ENCODE measurements at regions not wholly inside any gene's neighbourhood (a gene's known extent, or its start where the extent isn't known, plus 50 kb on each side); places are given as distances from the start of the nearest gene placed in this dataset.
"Not testable (repeated sequence)": the region's sequence is repeated elsewhere in the genome, so short reads cannot be mapped to it uniquely, and the experiment has no call there.

- no peak for DNase-seq (ENCODE audit: extremely low read depth, low read depth)
- no peak overlapping the region for H3K4me3 ChIP-seq (replicated peaks; ENCODE audit: low read depth, low read length)
- no peak for TF ChIP-seq CTCF (IDR thresholded peaks at IDR 0.05; ENCODE audit: low read depth, low read length, missing control alignments)
Observed at GRCh38 chr4:170940043-170940724, 850.4 kb upstream of the AADAT start.

DNA sequence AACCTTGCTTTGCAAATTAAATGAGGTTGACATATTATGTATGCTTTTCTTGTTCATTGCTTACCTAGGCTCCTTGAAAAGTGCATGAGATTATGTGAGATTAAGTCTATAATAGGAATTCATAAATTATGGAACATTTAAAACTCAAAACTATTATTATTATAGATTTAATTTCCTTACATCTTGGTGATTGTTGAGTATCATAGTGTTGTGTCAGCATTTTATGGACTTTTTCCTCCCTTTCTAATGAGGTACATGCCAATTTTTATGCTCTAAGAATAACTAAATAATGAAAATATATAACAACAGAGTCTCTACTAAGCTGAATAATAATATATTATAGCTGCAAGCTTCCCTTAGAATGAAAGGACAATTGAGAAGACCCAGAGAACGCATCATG is 848.8 kb upstream of the AADAT start:
- H3K4me3 ChIP-seq (replicated peaks; ENCODE audit: low read depth, low read length), result no peak overlapping the region
- no peak for DNase-seq (ENCODE audit: extremely low read depth, low read depth)
- no peak for TF ChIP-seq CTCF (IDR thresholded peaks at IDR 0.05; ENCODE audit: low read depth, low read length, missing control alignments)

- TF ChIP-seq CTCF (IDR thresholded peaks at IDR 0.05; ENCODE audit: low read depth, low read length, missing control alignments), result no peak
- no peak for DNase-seq (ENCODE audit: extremely low read depth, low read depth)
- H3K4me3 ChIP-seq (replicated peaks; ENCODE audit: low read depth, low read length), result no peak overlapping the region
Observed at GRCh38 chr4:170931321-170931720, 841.6 kb upstream of the AADAT start.

GRCh38 chr4:170888660-170889059 is 798.9 kb upstream of the AADAT start:
- TF ChIP-seq CTCF (IDR thresholded peaks at IDR 0.05; ENCODE audit: low read depth, low read length, missing control alignments), result no peak
- no peak for DNase-seq (ENCODE audit: extremely low read depth, low read depth)
- no peak overlapping the region for H3K4me3 ChIP-seq (replicated peaks; ENCODE audit: low read depth, low read length)

DNA sequence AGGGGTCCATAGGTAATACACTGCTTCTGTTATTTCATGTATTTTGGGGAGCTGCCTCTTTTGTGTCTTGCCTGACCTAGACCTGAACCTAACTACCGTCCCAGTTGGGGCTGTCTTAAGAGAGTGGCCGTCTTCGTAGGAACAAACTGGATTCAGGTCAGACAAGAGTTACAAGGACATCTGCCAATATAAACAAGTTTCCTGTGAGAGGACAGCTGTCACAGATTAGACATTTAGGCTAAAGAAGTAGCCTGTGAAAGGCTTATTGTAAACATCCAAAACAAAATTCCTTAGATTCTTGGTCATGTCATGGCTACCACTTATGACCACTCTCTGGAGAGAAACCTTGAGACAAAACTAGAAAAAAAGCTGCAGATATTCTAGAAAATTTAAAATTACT is 797.6 kb upstream of the AADAT start:
- no peak for TF ChIP-seq CTCF (IDR thresholded peaks at IDR 0.05; ENCODE audit: low read depth, low read length, missing control alignments)
- no peak for DNase-seq (ENCODE audit: extremely low read depth, low read depth)

DNA sequence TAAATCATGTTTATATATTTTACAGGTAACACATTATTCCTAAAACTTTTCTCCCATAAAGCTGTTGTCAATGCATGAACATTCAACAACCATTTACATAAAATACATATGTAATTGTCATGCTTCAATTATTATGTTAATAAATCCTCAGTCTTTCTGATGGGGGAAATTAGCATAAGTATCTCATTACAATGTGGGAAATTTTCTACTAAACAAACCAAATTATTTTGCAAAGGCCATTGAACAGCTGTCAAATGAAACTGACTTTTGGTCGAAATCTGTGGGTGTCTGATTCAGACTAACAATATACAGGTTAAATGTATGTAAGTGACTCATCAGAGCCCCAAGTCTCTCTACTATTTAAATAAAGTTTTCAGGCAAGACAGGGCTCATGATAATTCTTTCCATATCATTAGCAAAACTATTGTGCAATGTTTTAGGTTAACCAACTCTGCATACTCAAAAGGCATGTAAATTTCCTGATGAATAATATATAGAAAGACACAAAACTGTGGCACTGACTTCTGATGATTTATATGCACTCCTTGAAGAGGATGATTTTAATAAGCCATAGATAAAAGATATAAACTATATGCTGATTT is 795.3 kb upstream of the AADAT start:
- no peak for DNase-seq (ENCODE audit: extremely low read depth, low read depth)
- no peak for TF ChIP-seq CTCF (IDR thresholded peaks at IDR 0.05; ENCODE audit: low read depth, low read length, missing control alignments)
- no peak overlapping the region for H3K4me3 ChIP-seq (replicated peaks; ENCODE audit: low read depth, low read length)

More for the DNA sequence above, 797.6 kb upstream of the AADAT start:
- no peak overlapping the region for H3K4me3 ChIP-seq (replicated peaks; ENCODE audit: low read depth, low read length)

- not testable (repeated sequence) for DNase-seq (ENCODE audit: extremely low read depth, low read depth); H3K4me3 ChIP-seq (replicated peaks; ENCODE audit: low read depth, low read length)
Observed at GRCh38 chr4:170881646-170882045, 791.9 kb upstream of the AADAT start.

Data from HFF-Myc (cell line).